Endothelial cell of umbilical vein (primary cell): ENCODE measurements at regions not wholly inside any gene's neighbourhood (a gene's known extent, or its start where the extent isn't known, plus 50 kb on each side); places are given as distances from the start of the nearest gene placed in this dataset.
A peak's percentile ranks its signal among the peaks of the same experiment; 100 is the strongest.

ENCODE experiments used
- BruUV-seq: library from RNA; stranded (reverse); fragments of 400-500 nt; replicated peaks from 2 replicates; lab custom pipeline; 2021; lab: Mats Ljungman, UMichigan
- CTCF ChIA-PET: fragments of 300-600, 350-600 bp; sonication (Branson Sonifier 250); formaldehyde crosslinking; loops from one replicate; lab custom pipeline; 2021; ENCODE audit warnings: antibody characterized with exemption, inconsistent platforms; lab: Charles Lee
- POLR2A ChIA-PET: fragments of 300-600, 350-600 bp; sonication (Branson Sonifier 250); formaldehyde crosslinking; loops from one replicate; lab custom pipeline; 2021; ENCODE audit warnings: antibody characterized with exemption, inconsistent platforms; lab: Charles Lee
- DNase-seq: peaks from one replicate; pipeline ENCODE4 v3.0.0-alpha.2; 2011; ENCODE audit warnings: low read depth, low spot score
- FAIRE-seq: peaks from 2 replicates; lab custom pipeline; 2011; peaks lifted over from hg19 to GRCh38; lab: Jason Lieb, UNC
- H2AFZ ChIP-seq: 2 replicates; pipeline ENCODE4 v1.6.0; 2012; ENCODE audit warnings: low read depth, low read length, control low read depth, inconsistent platforms
- H3K27ac ChIP-seq: 2 replicates; pipeline ENCODE4 v1.5.1; 2011; ENCODE audit warnings: low read depth, mild to moderate bottlenecking, control low read depth, low read length, moderate library complexity; ENCODE audit not compliant: insufficient read depth
- H3K27me3 ChIP-seq, 2 experiments: 2 replicates each; pipeline versions ENCODE4 v1.6.0 to v1.6.1; 2011; ENCODE audit warnings: low read length in 2 of 2, mixed read lengths in 1 of 2; ENCODE audit not compliant: control insufficient read depth in 2 of 2, insufficient read depth in 2 of 2
- H3K36me3 ChIP-seq, 2 experiments: 2 replicates in 1 of 2; 3 replicates in 1 of 2; pipeline ENCODE4 v1.5.1; 2011; ENCODE audit warnings: low read length in 2 of 2, mild to moderate bottlenecking in 1 of 2, moderate library complexity in 1 of 2; ENCODE audit not compliant: control insufficient read depth in 2 of 2, insufficient read depth in 2 of 2; ENCODE audit errors: extremely low read depth in 1 of 2
- H3K4me1 ChIP-seq: 3 replicates; pipeline ENCODE4 v1.5.1; 2011; ENCODE audit warnings: mild to moderate bottlenecking, low read length; ENCODE audit not compliant: control insufficient read depth, insufficient read depth; ENCODE audit errors: extremely low read depth
- H3K4me2 ChIP-seq: 2 replicates; pipeline ENCODE4 v1.6.1; 2011; ENCODE audit warnings: low read length, control low read depth, mixed read lengths; ENCODE audit not compliant: insufficient read depth
- H3K4me3 ChIP-seq, 3 experiments: fragments of 200-600 bp in 1 of 3; sonication (generic), shearing (Covaris generic) in 1 of 3; replicated peaks in 1 of 3; 2 replicates each; pipeline ENCODE4 v1.5.1; 2011 to 2016; ENCODE audit warnings: control low read depth in 3 of 3, low read length in 3 of 3, mild to moderate bottlenecking in 2 of 3, inconsistent platforms in 1 of 3, low read depth in 1 of 3, moderate library complexity in 1 of 3; ENCODE audit not compliant: insufficient read depth in 1 of 3
- H3K79me2 ChIP-seq: 2 replicates; pipeline ENCODE4 v1.6.0; 2012; ENCODE audit warnings: low read length, inconsistent platforms; ENCODE audit not compliant: control insufficient read depth, insufficient read depth
- H3K9ac ChIP-seq: replicated peaks from 2 replicates; pipeline ENCODE3; 2011; ENCODE audit warnings: low read length, control low read depth; ENCODE audit not compliant: insufficient read depth; ENCODE audit errors: extremely low read depth
- H3K9me1 ChIP-seq: replicated peaks from 3 replicates; pipeline ENCODE4 v1.6.0; 2011; ENCODE audit warnings: mild to moderate bottlenecking, low read length; ENCODE audit not compliant: control insufficient read depth, insufficient read depth; ENCODE audit errors: extremely low read depth
- H3K9me3 ChIP-seq: replicated peaks from 2 replicates; pipeline ENCODE4 v1.5.1; 2012; ENCODE audit warnings: low read length, inconsistent platforms; ENCODE audit not compliant: control insufficient read depth, insufficient read depth
- H4K20me1 ChIP-seq: replicated peaks from 2 replicates; pipeline ENCODE3; 2011; ENCODE audit warnings: mild to moderate bottlenecking, low read length; ENCODE audit not compliant: control insufficient read depth, insufficient read depth; ENCODE audit errors: extremely low read depth
- EZH2 ChIP-seq: IDR thresholded peaks from 2 replicates; pipeline ENCODE4 v1.6.1; 2012; ENCODE audit warnings: borderline replicate concordance, low read depth, mild to moderate bottlenecking, moderate library complexity, low read length, inconsistent platforms; ENCODE audit not compliant: severe bottlenecking
- FOS ChIP-seq: IDR thresholded peaks from 2 replicates; pipeline ENCODE4 v1.6.1; 2011; ENCODE audit warnings: mild to moderate bottlenecking, low read length, moderate library complexity, borderline replicate concordance; ENCODE audit not compliant: insufficient read depth
- GATA2 ChIP-seq: IDR thresholded peaks from 2 replicates; pipeline ENCODE4 v1.7.0; 2011; ENCODE audit warnings: low read depth, mild to moderate bottlenecking, moderate library complexity, mixed read lengths, low read length; ENCODE audit not compliant: insufficient read length, insufficient read depth
- JUN ChIP-seq: IDR thresholded peaks from 2 replicates; pipeline ENCODE4 v1.6.1; 2011; ENCODE audit warnings: borderline replicate concordance, low read depth; ENCODE audit not compliant: insufficient read length, insufficient read depth
- MYC ChIP-seq: IDR thresholded peaks from one replicate; pipeline ENCODE4 v1.6.1; 2011; ENCODE audit warnings: mild to moderate bottlenecking, low read depth, low read length
- POLR2A ChIP-seq: IDR thresholded peaks from 2 replicates; pipeline ENCODE4 v1.6.1; 2012; ENCODE audit warnings: low read depth, mild to moderate bottlenecking, control low read depth, low read length
- POLR2AphosphoS5 ChIP-seq: IDR thresholded peaks from 2 replicates; pipeline ENCODE4 v1.6.1; 2012; ENCODE audit warnings: low read depth, mild to moderate bottlenecking, control low read depth, low read length, moderate library complexity; ENCODE audit not compliant: insufficient read depth
- dilution Hi-C: fragments of 300-500 bp; cut with MboI; formaldehyde crosslinking; loops from one replicate; pipeline ENCODE4 v1.15.0; 2019; ENCODE audit warnings: low sequenced_read_pairs; ENCODE audit not compliant: extremely low pct_ligation_motif_present
- intact Hi-C: fragments of 100-400 bp; cut with micrococcal nuclease; formaldehyde crosslinking; loops from one replicate; pipeline ENCODE4 v1.10.0; 2022
- TF ChIP-seq, protein P1 (sequence below): IDR thresholded peaks from 2 replicates; pipeline ENCODE4 v1.6.1; 2011; ENCODE audit not compliant: insufficient read depth, insufficient read length
- TF ChIP-seq, protein P2 (sequence below), 2 donors: IDR thresholded peaks; 1 replicate in 1 of 2; 2 replicates in 1 of 2; pipeline ENCODE4 v1.5.1; 2011; ENCODE audit warnings: low read length in 2 of 2, mild to moderate bottlenecking in 2 of 2, moderate library complexity in 2 of 2, control low read depth in 1 of 2, inconsistent platforms in 1 of 2, low read depth in 1 of 2; ENCODE audit not compliant: insufficient read depth in 1 of 2; ENCODE audit errors: extremely low read depth in 1 of 2

DNA sequence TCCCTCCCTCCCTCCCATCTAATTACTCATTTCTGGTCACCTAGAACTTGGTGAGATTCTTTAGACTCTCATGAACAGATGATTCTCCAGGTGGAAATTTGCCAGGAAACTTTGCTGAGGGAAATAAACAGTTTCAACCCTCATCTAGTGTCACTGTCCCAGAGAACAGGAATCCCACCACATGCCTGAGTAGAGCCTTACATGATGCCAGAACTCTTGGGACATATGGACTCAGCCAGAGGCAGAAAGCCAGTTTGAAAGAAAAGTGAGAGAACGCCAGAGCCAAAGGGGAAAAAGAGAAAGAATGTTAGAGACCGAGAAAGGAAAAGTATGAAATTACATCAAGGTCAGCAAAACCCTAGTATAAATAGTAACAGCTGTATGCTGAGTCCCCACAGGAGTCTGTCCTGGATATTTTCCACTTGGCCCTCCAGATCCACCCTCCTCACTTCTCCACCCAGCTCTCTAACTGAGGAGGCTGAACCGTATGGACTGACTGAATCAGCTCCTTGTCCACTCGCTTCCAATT, 127.5 kb upstream of the COL21A1 start:
- Histone ChIP-seq H3K9me1 (no peaks in the 10 kb centered on the region), H3K4me1 (peaks cover 28% of the 10 kb centered on the region), H2AFZ (peak overlapping the region; percentile 40), H3K4me2 (no peak overlapping the region), H3K79me2 (no peaks in the 10 kb centered on the region), H3K27me3 (no peaks in the 10 kb centered on the region), H3K9ac (no peak overlapping the region), H4K20me1 (no peaks in the 10 kb centered on the region), H3K27ac (no peak overlapping the region), H3K9me3 (no peaks in the 10 kb centered on the region), H3K4me3 (no peak overlapping the region), H3K36me3 (no peaks in the 10 kb centered on the region)
- no TSS peak for BruUV-seq
- CTCF ChIA-PET: no interaction called here
- dilution Hi-C loops (no loop called here), intact Hi-C loops (loop anchor here (5.0 kb wide), 1 partner anchor 77 kb away; no protein-coding TSS in a partner anchor)
- POLR2A ChIA-PET: no interaction called here
- DNase-seq: no peak
- TF ChIP-seq JUN (no peak), MYC (no peak), EZH2 (no peak), POLR2A (no peak), POLR2AphosphoS5 (no peak), GATA2 (no peak), FOS (no peak)
- TF ChIP-seq, protein P1, sequence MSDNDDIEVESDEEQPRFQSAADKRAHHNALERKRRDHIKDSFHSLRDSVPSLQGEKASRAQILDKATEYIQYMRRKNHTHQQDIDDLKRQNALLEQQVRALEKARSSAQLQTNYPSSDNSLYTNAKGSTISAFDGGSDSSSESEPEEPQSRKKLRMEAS: no peak
- TF ChIP-seq, protein P2, sequence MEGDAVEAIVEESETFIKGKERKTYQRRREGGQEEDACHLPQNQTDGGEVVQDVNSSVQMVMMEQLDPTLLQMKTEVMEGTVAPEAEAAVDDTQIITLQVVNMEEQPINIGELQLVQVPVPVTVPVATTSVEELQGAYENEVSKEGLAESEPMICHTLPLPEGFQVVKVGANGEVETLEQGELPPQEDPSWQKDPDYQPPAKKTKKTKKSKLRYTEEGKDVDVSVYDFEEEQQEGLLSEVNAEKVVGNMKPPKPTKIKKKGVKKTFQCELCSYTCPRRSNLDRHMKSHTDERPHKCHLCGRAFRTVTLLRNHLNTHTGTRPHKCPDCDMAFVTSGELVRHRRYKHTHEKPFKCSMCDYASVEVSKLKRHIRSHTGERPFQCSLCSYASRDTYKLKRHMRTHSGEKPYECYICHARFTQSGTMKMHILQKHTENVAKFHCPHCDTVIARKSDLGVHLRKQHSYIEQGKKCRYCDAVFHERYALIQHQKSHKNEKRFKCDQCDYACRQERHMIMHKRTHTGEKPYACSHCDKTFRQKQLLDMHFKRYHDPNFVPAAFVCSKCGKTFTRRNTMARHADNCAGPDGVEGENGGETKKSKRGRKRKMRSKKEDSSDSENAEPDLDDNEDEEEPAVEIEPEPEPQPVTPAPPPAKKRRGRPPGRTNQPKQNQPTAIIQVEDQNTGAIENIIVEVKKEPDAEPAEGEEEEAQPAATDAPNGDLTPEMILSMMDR (IDR thresholded peaks at IDR 0.05; ENCODE audit: extremely low read depth in 1 of 2, insufficient read depth in 1 of 2, low read depth in 1 of 2, low read length in 2 of 2): no peak
- FAIRE-seq: peak; percentile 4
